Stimulated activated naive CD4-positive, alpha-beta T cell (primary cell): ENCODE measurements at regions not wholly inside any gene's neighbourhood (a gene's known extent, or its start where the extent isn't known, plus 50 kb on each side); places are given as distances from the start of the nearest gene placed in this dataset.
"Not testable (repeated sequence)": the region's sequence is repeated elsewhere in the genome, so short reads cannot be mapped to it uniquely, and the experiment has no call there.

Source experiments
- DNase-seq, 6 experiments: peaks; one replicate each; lab custom pipeline; 2025; lab: John Stamatoyannopoulos, UW

- DNase-seq: no peak
These were observed 881.4 kb upstream of the B3GALT2 start for GRCh38 chr1:194067772-194068171.

GRCh38 chr1:194062962-194063361 lies 876.5 kb upstream of the B3GALT2 start:
- DNase-seq: no peak

DNA sequence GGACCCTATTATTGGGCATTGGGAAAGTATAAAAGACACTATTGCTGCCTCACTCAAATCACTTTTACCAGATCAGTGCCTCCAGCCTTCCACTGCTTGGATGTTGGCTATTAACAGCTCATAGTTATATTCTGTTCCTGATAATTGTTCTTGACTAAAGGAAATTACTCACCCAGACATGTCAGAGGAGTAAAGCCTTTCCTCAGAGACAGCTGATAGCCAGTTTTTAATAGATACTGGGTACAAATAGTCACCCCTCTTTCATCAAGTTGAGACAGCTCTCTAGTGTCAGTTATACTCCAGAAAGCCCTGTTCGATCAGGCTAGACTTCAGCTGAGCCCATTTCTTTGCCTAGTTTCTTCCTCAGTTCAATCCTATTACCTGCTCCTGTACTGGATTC lies 876.1 kb upstream of the B3GALT2 start:
- DNase-seq: no peak

DNA sequence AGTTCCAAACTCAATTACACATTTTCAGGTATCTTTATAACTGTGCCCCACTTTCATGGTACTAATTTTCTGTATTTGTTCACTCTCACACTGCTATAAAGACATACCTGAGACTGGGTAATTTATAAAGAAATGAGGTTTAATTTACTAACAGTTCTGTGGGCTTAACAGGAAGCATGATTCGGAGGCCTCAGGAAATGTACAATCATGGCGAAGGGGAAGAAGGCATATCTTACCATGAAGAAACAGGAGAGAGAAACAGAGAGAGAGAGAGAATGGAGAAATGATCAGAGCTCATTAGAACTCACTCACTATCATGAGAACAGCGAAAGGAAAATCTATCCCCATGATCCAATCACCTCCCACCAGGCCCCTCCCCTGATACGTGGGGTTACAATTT lies 874.1 kb upstream of the B3GALT2 start:
- DNase-seq: no peak

GRCh38 chr1:194058268-194058667 lies 871.9 kb upstream of the B3GALT2 start:
- DNase-seq: not testable (repeated sequence)

- DNase-seq: peak in 5 of 6 experiments; percentile 5 to 85 (median 76)
These were observed 869.8 kb upstream of the B3GALT2 start for GRCh38 chr1:194056169-194056568.

DNA sequence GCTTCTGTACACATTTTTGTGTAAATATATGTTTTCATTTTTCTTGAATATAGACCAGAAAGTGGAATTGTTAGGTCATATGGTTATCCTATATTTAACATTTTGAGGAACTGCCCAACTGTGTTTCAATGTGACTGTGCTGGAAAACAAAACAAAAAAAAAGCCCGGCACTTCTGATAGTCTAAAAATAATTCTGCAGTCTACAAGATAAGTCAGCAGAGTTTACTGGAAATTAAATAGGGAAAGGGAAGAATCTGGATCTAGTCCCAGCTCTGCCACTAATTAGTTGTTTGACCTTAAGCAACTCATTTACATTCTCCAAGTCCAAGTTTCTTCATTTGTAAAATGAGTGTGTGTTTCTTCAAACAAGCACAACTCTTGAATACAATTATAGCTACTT lies 869.1 kb upstream of the B3GALT2 start:
- no peak for DNase-seq

- DNase-seq: peak in 3 of 6 experiments; percentile 38 to 45 (median 43)
These were observed 866.3 kb upstream of the B3GALT2 start for GRCh38 chr1:194052514-194053338.

DNA sequence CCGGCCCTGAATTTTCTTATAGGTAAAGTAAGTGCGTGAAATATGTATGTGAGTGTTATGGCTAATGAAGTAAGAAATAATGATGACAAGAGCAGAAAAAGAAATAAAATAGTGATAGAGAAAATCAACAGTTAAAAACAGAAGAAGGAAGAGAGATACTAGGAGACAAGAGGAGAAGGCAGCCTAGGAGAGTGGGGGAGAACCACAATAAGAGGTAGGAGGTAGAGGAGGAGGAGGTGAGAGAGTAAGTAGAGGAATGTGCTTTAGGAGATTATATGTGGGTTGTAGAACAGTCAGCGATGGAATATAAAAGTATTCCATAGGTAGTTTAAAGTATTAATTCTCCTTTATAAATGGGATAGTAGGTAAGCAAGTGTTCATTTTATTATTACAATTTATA lies 861.5 kb upstream of the B3GALT2 start:
- no peak for DNase-seq

DNA sequence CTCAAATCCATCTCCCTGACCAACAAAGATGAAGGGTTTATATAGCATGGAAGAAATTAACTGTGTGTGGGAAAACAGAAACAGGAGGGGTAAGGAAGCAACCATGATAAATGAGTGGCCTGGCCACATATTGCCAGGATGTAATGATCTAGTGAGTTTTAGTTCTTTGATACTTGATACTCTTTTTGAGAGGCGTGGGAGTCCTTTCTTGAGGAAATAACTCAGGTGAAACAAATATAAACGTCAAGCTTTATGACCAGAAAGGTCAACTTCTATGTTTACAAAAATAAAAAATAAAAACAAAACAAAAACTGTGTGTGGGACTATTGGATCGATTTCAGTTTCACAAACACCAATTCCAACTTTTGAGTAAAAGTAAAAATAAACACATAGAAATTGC lies 860.8 kb upstream of the B3GALT2 start:
- DNase-seq: no peak

DNA sequence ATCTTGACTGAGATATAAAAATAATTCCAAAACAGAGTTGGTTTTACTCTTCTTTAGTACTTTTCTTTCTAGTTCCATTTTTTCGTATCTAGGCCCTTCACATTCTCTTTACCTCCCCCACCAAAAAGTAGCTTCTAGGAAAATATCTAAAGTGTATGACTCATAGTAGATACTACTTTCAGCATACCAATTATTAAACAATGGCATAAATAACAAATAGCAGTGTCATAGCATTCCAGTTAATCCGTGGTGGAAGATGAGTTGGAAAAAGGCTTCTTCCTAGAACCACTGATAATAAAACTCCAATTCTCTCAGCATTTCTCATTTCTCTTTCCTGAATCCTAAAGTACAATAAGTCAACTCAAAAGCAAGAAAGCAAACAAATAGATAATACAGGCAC lies 859.0 kb upstream of the B3GALT2 start:
- DNase-seq: no peak

GRCh38 chr1:194044892-194045291 lies 858.5 kb upstream of the B3GALT2 start:
- DNase-seq: no peak

DNA sequence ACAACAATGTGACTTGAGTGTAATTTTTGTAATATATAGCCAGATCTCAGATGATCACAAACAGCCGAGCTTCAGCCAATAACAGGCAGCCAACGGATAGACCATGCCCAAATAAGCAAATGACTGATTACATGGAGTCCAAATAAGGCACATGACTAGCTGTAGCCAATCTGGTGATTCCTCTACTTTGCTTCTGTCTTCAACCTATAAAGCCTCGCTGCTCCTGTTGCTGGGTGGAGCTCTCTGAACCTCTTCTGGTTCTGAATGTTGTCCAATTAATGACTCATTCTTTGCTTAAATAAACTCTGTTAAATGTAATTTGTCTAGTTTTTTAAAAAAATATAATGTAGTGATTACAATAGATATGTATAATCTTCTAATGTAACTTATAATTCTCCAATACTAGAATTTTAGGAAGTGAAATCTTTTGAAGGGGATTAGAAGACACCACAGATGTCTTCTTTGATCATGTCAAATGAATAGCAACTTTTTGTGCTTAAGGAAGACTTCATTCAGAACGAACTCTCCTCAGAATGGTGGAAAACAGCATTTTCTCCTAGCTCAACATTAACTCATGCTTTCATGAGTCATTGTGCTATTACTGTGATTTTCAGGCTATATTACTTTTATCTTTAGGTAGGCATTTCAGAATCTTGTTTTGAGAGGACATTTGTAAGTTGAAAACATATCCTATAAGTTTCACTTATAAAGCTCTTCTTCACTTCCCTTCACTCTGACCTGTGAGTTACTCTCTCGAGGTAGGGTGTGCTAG lies 857.8 kb upstream of the B3GALT2 start:
- peak in 1 of 6 experiments; percentile 15 for DNase-seq

DNA sequence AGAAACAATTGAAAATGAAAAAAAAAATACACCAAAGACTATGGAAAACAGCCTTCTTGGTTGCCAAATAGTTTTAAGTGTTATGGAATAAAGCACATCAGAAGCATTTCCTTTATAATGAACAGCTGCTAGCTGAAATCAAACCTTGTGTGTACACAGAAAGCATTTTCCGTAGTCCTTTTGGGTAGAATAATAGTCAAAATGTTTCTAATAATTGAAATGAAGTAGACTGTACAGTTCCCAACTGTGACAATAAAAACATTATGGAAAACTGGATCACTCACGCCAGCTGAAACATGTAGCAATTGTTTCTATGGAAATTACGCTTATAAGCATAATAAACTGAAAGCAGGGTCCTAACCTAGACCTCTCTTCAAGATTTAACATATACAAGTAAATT lies 856.3 kb upstream of the B3GALT2 start:
- no peak for DNase-seq

DNA sequence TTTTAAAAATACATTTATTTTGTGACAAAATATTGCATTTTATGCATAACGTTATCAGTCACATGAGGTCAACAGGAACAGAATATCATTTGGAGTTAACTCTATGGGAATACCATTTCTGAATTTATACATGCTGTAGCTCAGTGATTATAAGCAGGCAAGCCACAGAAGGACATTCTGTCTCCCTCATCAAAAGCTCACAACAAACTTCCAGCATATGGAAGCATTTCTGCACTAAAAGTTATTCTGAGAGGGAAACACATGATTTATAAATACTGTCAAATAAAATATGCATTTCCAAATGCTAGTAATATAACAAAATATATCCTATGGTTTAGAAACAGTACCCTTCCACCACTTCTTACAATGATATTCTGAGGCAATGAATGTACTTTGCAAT lies 854.1 kb upstream of the B3GALT2 start:
- DNase-seq: no peak

DNA sequence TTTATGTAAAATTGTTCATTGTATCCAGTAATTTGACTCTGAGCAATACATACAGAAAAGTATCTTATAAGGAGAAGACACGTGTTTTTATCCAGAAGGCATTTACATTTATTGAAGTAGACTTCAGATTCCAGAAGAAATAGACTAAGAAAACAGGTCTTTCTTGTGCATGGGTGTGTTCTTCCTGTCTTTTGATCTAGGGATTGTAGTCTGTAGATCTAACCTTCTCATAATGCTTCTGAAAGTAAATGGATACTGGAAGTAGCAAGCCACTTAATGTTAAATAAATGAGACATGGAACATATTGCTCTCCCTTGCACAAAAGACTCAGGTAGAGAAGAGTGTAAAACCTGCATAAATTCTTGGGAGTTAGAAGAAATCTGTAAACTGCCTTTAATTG lies 853.2 kb upstream of the B3GALT2 start:
- DNase-seq: peak in 3 of 6 experiments; percentile 17 to 33 (median 25)

GRCh38 chr1:194033646-194034045 lies 847.2 kb upstream of the B3GALT2 start:
- DNase-seq: no peak

DNA sequence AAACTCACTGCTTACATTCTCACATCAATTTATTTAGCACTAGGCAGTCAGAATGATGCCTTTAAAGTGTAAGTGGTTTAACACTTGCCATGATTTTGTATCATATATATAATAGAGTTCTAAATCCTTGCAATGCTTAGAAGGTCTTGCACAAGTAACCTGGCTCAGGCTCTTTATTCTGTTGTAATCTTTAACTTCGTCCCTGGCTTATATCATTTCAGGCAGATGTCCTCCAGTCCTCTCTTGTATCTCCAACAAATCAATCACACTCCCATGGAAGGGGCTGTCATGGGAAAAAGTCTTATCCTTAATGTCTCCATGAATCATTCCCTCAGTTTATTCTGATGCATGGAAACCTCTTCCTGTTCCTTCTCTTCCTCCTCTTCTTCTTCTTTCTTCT lies 841.6 kb upstream of the B3GALT2 start:
- DNase-seq: no peak

GRCh38 chr1:194026422-194026821 lies 840.0 kb upstream of the B3GALT2 start:
- DNase-seq: no peak

GRCh38 chr1:194024659-194025058 lies 838.2 kb upstream of the B3GALT2 start:
- no peak for DNase-seq

DNA sequence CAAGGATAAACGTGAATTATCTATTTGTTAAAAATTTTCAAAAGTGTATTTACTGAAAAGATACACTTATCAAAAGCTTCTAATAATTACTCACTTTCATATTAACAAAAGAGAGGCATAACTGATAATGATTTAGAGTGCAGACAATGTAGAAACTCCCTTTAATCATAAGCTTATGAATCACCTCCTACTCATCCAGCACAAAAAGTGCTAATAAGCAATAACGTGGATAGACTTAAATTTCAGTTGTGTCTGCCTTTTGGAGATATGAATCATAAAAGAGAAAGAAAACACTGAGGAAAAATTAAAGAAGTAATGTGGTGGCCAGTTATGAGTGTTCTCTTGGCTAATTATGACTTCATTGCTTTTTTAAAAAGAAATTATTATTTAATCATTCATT lies 827.6 kb upstream of the B3GALT2 start:
- DNase-seq: no peak

- DNase-seq: no peak
These were observed 827.1 kb upstream of the B3GALT2 start for GRCh38 chr1:194013561-194013960.

DNA sequence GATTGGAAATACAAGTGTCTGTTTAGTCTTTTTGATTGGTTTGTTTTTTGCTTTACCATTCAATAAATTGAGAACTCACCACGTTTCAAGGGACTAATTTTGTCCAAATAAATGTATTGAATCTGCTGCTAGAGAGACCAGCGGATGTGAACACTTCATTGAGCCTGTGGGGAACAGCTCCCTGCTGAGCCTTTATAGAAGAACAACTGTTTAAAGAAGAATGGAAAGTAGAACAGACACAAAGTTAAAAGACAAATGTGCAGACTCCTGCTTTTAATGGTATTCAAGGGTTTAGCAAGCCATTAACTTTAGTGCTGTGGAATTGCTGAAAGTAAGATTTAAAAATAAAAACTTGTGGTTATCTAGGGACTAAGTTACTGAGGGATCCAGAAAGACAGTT lies 817.7 kb upstream of the B3GALT2 start:
- no peak for DNase-seq
